ENCODE measurements at regions not wholly inside any gene's neighbourhood (a gene's known extent, or its start where the extent isn't known, plus 50 kb on each side); places are given as distances from the start of the nearest gene placed in this dataset.

DNA sequence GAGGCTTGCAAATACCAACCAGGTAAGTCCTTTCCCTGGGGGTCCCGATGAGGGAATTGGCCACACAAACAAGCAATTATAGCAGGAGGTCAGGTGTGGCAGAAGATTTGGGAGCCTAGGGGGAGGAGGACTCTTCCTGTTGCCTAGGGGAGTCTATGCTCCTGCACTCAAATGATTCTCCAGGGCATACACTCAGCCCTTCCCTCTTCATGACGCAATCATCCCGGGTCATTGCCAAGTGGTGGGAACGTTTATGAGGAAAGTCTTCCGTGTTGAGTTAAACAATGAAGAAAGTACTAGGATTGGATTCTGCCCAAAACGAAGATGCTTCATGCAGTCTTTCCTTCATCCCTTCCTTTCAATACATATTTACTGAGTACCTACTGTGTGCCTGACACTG, 186.5 kb upstream of the TSHZ2 start:
- POLR2A ChIA-PET = no interaction called here
- no TSS peak for BruUV-seq (replicated peaks)
- no peak overlapping the region for H2AFZ ChIP-seq (ENCODE audit: low read length)

GRCh38 chr20:52783769-52784168, 188.4 kb upstream of the TSHZ2 start:
- BruUV-seq (replicated peaks) = no TSS peak
- no peaks in the 10 kb centered on the region for H4K20me1 ChIP-seq (ENCODE audit: insufficient read depth, low read length)
- H3K79me2 ChIP-seq (ENCODE audit: insufficient read depth, low read depth, low read length) = no peaks in the 10 kb centered on the region
- peak; percentile 67 for TF ChIP-seq CTCF (conservative IDR thresholded peaks at IDR 0.05; ENCODE audit: low read length)
- TF ChIP-seq EZH2phosphoT487 (IDR thresholded peaks at IDR 0.05; ENCODE audit: borderline replicate concordance, low read depth, low read length) = no peak
- no peak overlapping the region for H2AFZ ChIP-seq (ENCODE audit: low read length)
- intact Hi-C loops (cut with micrococcal nuclease; ENCODE audit: unreplicated experiment) = no loop called here
- 0 out of 2 replicates have a peak, but pooled peaks cover 11% of the 10 kb centered on the region for H3K9me3 ChIP-seq (ENCODE audit: low read length)
- no peak overlapping the region for H3K4me2 ChIP-seq (ENCODE audit: low read length)
- ChIA-PET CTCF (ENCODE audit: unreplicated experiment) (no interaction called here), POLR2A (no interaction called here)
- no peaks in the 10 kb centered on the region for H3K4me1 ChIP-seq (ENCODE audit: insufficient read depth, low read length, poor library complexity, severe bottlenecking)
- no peaks in the 10 kb centered on the region for H3K36me3 ChIP-seq (ENCODE audit: insufficient read depth, low read length)
- H3K9me2 ChIP-seq (ENCODE audit: insufficient read depth, low read length) = no peaks in the 10 kb centered on the region
- H3K4me3 ChIP-seq (ENCODE audit: low read depth, low read length, poor library complexity, severe bottlenecking) = no peak overlapping the region
- no peak overlapping the region for H3K27ac ChIP-seq (ENCODE audit: low read depth, low read length, poor library complexity, severe bottlenecking)
- no peak for DNase-seq (ENCODE audit: low spot score)

More for the DNA sequence above, 186.5 kb upstream of the TSHZ2 start:
- no peak for TF ChIP-seq CTCF (conservative IDR thresholded peaks at IDR 0.05; ENCODE audit: low read length)
- no peak for TF ChIP-seq EZH2phosphoT487 (IDR thresholded peaks at IDR 0.05; ENCODE audit: borderline replicate concordance, low read depth, low read length)
- DNase-seq (ENCODE audit: low spot score) = no peak
- Histone ChIP-seq H3K4me2 (ENCODE audit: low read length) (no peak overlapping the region), H4K20me1 (ENCODE audit: insufficient read depth, low read length) (no peaks in the 10 kb centered on the region), H3K9me3 (ENCODE audit: low read length) (0 out of 2 replicates have a peak, but pooled peaks cover 11% of the 10 kb centered on the region), H3K9me2 (ENCODE audit: insufficient read depth, low read length) (no peaks in the 10 kb centered on the region), H3K27ac (ENCODE audit: low read depth, low read length, poor library complexity, severe bottlenecking) (no peak overlapping the region), H3K36me3 (ENCODE audit: insufficient read depth, low read length) (no peaks in the 10 kb centered on the region), H3K79me2 (ENCODE audit: insufficient read depth, low read depth, low read length) (no peaks in the 10 kb centered on the region), H3K4me1 (ENCODE audit: insufficient read depth, low read length, poor library complexity, severe bottlenecking) (no peaks in the 10 kb centered on the region), H3K4me3 (ENCODE audit: low read depth, low read length, poor library complexity, severe bottlenecking) (no peak overlapping the region)
- intact Hi-C loops (cut with micrococcal nuclease; ENCODE audit: unreplicated experiment) = no loop called here
- CTCF ChIA-PET (ENCODE audit: unreplicated experiment) = no interaction called here

- Histone ChIP-seq H3K79me2 (ENCODE audit: insufficient read depth, low read depth, low read length) (no peaks in the 10 kb centered on the region), H3K4me1 (ENCODE audit: insufficient read depth, low read length, poor library complexity, severe bottlenecking) (no peaks in the 10 kb centered on the region), H3K9me2 (ENCODE audit: insufficient read depth, low read length) (no peaks in the 10 kb centered on the region), H4K20me1 (ENCODE audit: insufficient read depth, low read length) (no peaks in the 10 kb centered on the region), H3K4me2 (ENCODE audit: low read length) (no peak overlapping the region), H3K36me3 (ENCODE audit: insufficient read depth, low read length) (no peaks in the 10 kb centered on the region), H3K9me3 (ENCODE audit: low read length) (0 out of 2 replicates have a peak, but pooled peaks cover 11% of the 10 kb centered on the region), H3K27ac (ENCODE audit: low read depth, low read length, poor library complexity, severe bottlenecking) (no peak overlapping the region), H3K4me3 (ENCODE audit: low read depth, low read length, poor library complexity, severe bottlenecking) (no peak overlapping the region), H2AFZ (ENCODE audit: low read length) (no peak overlapping the region)
- DNase-seq (ENCODE audit: low spot score) = no peak
- BruUV-seq (replicated peaks) = no TSS peak
- TF ChIP-seq CTCF (conservative IDR thresholded peaks at IDR 0.05; ENCODE audit: low read length) (no peak), EZH2phosphoT487 (IDR thresholded peaks at IDR 0.05; ENCODE audit: borderline replicate concordance, low read depth, low read length) (no peak)
- POLR2A ChIA-PET = interaction anchor here (0.6 to 0.7 kb wide), 2 partner anchors 15 to 998 kb away, joined by 3 read pairs; no protein-coding TSS in a partner anchor
- intact Hi-C loops (cut with micrococcal nuclease; ENCODE audit: unreplicated experiment) = no loop called here
- CTCF ChIA-PET (ENCODE audit: unreplicated experiment) = no interaction called here
These were observed 191.7 kb upstream of the TSHZ2 start for GRCh38 chr20:52780462-52780861.
